Hematopoietic multipotent progenitor cell treated with erythropoietin and hydrocortisone succinate and interleukin-3 and kit ligand, for 17 days (in vitro differentiated cells): ENCODE measurements at regions not wholly inside any gene's neighbourhood (a gene's known extent, or its start where the extent isn't known, plus 50 kb on each side); places are given as distances from the start of the nearest gene placed in this dataset.
"Not testable (repeated sequence)": the region's sequence is repeated elsewhere in the genome, so short reads cannot be mapped to it uniquely, and the experiment has no call there.

ENCODE experiments used
- DNase-seq: peaks from one replicate; pipeline ENCODE4 v3.0.0-alpha.2; 2015; ENCODE audit warnings: low spot score

DNA sequence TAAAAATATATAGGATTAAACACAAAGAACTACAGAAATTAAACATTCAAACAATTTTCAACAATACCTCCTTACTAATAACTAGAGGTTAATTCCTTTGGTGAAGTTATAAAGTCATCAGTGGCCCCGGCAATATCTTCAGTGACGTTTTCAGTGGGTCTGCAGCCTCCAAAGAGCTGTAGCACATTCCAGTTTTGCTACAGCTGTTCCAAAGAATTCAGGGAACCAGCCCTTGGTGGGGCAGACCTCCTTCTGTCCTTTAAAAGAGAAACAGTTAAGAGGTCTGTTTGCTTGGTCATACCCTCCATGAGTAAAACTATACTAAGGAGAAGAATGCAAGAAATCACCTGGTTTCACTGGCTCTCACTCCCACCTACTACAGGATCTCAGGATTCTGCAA lies 99.2 kb upstream of the ZDHHC17 start:
- no peak for DNase-seq

DNA sequence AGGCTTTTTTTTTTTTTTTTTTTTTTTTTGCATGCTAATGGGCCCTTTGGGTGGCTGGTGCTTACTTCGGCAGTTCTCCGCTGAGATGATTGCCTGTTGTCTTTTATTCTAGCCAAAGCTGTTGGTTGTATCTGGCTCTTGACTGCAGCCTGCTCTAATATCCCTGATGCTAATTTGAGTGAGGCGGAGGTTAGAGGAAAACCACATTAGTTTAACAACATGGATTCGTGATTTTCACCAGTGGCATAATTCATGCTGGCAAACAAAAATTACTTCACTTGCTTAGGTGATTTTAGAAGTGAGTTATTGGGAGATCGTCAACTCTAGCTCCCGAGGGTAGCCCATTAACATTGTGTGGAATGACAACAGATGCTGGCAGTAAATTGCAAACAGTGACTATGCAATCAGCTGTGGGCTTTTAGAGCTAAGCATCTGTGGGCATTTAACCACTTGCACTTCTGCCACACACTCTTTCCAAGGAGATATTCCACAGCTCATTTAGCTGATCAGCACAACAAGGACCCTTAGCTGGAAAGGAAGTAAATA lies 97.6 kb upstream of the ZDHHC17 start:
- DNase-seq = no peak

DNA sequence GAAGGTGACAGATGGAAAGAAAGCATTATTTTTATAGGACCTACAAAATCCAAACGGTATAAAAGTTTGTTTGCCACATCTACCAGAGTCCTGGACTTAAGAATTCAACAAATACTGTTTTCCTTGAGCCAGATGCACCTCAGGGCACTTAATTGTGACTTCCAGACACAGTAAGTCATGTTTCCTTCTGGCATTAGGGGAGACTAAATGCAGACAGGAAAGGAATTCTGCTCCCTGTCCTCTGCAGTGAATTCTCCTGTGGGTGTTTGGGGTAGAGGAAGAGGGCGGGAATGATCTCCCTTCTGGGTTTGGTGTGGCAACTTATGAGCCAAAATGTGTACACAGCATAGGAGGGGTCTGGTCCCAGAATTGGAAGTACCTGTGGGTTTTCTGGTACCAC lies 93.9 kb upstream of the ZDHHC17 start:
- DNase-seq = no peak

DNA sequence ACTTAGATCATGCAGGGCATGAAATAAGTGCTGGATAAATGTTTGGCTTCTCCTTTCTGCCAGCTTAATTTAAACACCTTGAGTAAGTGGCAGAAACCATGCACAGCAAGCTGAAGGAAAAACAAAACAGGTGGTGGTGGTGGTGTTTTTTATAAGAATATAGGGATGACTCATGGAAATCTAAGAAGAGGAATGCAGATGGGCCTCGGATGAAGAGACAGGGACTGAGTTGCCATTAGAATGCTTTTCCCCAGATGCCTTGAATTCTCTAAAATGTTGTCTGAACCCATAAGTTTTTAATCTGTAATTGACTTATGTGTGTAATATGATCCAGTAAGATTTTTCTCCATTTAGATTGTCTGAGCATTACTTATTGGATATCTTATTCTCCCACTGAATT lies 93.1 kb upstream of the ZDHHC17 start:
- no peak for DNase-seq

DNA sequence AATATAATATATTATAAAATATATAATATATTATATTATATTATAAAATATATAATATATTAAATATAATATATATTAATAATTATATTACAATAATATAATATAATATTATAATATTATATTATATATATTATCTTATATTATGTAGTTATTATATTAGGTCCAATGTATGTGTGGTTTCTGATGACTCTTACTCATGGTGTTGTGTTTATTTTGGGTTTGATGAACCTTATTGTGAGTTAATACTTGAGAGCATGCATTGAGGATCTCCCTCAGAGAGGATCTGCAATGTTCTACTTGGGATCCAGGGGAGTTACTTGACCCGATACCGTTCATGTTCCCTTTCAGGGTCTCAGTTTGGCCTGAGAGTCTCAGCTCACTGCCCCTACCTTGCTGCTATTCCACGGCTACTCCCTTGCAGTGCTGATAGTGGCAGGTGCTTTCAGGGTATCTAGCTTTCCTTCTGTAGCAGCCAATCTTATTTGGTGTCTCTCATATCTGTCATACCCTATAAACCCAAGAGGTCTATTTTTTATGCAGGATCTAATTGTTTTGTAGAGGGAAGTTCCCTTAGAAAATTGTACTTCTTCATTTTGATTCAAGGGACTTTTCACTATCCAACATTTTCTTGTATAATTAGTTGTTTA lies 89.1 kb upstream of the ZDHHC17 start:
- DNase-seq = no peak

DNA sequence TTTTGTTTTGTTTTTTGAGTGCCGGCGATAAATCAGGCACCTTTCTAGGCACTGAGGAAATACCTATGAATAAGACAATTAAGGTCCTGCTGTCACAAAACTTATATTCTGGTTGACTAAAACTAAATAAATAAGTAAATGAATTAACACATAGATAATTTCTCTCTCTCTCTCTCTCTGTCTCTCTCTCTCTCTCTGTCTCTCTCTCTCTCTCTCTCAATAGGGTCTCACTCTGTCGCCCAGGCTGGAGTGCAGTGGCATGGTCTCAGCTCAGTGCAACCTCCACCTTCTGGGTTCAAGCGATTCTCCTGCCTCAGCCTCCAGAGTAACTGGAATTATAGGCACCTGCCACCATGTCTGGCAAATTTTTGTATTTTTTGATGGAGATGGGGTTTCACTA lies 87.7 kb upstream of the ZDHHC17 start:
- DNase-seq = not testable (repeated sequence)

DNA sequence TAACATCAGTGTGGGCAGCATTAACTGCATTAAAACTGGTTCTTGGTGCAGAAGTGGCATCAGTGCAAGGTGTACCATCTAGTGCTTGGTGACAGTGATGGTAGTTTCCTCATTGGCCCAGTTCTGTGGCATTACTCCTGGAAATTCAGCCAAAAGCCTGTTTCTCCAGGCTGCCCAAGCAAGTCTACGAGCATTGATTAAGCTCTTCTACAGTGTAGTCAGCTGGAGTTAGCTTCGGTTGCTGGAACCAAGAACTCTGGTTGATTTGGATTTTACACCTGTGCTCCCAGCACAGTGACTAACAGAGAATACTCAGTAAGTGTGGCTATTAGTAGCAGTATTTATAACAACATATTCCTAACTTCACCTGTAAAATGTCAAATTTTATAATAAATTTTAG lies 84.9 kb upstream of the ZDHHC17 start:
- DNase-seq = no peak

DNA sequence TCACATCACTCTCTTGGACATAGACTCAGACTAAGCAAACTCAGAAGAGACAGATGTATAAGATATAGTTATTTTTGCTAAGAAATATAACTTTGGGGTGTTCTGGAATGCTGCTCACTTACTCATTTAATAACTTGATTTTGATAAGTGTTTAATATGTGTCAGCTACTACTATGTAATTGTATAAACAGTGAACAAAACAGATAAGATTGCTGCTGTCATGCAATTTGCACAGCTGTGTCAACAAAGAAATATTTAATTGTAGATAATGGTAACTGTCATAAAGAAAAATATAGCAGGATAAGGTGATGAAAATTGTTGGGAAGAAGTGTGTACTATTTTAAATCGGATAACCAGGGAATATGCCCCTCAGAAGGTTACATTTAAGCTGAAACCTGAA lies 84.1 kb upstream of the ZDHHC17 start:
- DNase-seq = no peak

DNA sequence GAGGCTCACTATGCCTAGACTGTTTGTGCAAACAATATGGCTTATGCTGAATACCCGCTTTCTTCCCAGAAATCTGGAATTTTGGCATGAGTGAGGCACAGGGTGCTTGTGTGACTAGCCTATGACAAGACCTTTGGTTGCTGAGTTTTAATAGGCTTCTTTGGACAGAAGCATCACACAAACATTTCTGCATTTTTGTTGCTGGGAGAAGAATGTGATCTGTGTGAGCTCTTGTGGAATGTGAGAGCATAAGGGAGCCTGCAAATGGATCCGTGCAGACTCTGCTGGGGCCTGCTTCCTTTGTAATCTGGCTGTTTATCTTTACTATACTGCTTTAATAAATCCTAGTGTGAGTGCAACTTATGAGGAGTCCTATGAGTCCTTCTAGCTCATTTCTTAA lies 83.0 kb upstream of the ZDHHC17 start:
- no peak for DNase-seq

DNA sequence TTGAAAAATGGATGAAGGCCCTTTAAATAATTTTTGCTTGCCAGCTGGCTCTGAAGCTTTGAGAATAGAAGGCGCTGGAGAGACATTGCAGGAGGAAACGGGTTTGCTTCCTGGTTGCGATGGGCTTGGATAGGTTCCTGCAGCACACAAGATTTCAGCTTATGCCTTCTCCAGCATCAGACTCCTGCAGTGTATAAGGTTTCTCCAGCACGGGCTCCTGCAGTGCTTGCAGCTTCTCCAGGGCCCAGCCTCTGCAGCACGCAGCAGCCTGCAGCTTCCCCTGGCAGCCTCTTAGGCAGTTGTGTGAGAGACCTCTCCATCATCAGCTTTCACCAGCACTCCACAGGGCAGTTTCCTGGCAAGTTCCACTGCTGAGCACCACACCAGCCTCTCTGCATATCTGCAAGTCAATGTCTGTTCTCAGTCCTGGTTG lies 78.7 kb upstream of the ZDHHC17 start:
- no peak for DNase-seq

DNA sequence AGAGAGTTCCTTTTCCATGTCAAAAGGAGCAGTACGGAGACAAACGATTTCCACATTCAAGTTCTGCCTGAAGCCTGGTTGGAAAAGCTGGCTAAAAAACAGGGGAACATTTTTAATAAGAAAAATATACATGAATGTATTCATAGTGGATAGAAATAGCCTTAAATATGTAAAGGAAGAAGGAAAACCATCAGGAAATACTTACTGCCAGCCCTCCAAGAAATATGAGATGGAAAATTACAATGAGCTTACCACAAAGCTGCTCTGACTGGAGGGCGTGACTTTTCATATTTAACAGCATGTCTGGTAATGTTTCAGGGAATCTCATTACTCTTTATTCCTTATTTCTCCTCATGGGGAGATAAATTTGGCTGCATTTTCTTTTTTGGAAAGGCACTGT lies 75.9 kb upstream of the ZDHHC17 start:
- no peak for DNase-seq

DNA sequence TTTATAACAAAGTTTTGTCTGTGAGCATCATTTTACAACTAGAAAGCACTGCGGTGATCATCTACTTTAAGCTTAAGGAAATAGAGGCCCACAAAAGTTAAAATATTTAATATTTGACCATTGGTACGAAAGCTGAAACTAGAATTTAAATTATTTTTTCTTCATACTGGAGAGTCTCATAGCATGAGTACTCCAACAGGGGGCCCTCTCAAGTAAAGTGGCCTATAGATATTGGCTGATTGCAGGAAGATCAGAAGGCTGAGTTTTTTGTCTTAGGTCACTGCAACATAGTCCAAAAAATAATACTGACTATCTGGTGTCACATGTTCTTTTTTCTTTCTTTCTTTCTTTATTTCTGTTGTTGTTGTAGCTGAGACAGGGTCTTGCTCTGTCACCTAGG lies 75.3 kb upstream of the ZDHHC17 start:
- peak; percentile 17 for DNase-seq

DNA sequence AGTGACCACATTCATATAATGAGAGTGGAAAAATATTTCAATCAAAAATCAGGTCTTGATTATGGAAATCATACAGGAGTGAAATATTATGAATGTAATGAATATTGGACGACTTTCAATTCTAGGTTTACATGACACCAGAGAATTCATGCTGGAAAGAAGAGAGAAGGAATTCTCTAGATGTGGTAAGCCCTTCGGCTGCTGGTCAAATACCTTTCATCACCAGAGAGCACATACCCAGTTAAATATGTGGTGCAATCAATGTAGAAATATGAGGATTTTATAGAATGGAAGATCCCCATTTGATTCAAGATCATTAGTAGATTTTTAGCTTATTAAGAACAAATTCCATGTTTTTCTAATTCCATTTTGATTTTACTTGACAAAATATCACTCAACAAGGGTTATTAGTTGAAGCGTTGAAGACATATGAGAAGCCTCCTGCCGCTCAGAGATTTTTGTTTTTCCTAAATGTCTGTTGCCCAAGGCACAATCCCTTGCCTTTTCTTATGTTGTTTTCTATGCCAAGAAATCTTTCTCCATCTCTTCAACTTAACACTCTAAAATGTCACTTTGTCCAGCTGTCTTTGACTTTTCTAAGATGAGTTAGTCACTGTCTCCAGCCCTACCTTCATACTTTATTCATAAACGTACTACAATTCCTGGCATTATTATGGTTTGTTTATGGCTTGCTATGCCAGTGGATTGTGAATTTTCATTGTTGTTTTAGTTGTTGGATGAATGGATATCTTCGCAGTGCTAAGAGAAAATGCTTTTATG lies 72.8 kb upstream of the ZDHHC17 start:
- no peak for DNase-seq

DNA sequence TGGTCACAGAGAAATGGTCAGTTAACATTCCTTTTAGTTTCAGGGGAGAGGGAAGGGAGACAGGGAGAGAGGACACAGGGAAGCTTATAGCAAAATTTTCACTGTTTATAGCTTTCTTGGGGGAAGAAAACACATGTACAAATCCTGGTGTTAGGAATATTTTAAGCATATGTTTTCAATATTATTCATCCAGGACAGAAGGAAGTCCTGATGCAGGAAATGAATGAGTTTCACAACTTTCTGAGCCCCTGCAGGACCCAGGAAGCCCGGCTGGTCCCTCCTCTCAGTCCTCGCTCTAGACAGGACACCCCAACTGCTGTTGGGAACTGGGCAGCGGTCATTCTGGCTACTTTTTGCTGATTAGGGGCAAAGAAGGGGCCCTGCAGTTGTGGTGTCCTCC lies 71.1 kb upstream of the ZDHHC17 start:
- no peak for DNase-seq

DNA sequence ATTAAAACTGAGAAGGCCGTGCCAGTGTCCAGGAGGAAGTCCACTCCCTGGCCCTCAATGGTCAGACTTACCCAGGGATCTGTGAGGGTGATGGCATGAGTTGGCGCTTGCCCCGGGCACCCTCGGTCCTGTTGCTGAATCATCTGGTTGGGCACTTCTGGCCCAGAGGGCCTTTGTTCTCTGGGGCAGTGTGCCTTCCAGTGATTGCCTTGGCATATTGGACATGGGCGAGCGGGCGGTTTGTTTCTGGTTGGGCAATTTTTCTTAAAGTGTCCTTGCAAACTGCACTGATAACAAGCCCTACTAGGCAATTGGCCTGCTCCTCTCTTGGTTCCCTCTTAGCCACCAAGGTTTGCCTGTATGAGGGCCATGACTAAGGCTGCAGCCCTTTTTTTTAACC lies 69.5 kb upstream of the ZDHHC17 start:
- DNase-seq = no peak

DNA sequence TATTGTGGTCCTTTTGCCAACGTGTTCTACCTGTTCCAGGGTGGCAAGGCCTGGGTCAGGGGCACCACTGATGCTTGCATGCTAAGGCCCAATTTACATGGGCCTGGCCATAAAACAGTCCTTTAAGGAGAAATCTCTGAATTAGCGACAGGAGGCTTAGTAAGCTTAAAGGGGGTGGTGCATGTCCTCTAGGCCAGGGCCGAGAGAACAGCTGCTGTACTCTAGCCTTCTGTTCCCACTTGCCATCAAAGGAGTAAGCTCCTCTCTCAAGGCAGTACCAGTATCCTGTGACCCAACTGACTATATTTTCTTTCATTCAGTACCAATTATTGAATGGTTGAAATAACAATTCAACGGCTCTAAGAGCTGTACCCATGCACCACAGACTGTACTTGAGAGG lies 67.7 kb upstream of the ZDHHC17 start:
- no peak for DNase-seq

DNA sequence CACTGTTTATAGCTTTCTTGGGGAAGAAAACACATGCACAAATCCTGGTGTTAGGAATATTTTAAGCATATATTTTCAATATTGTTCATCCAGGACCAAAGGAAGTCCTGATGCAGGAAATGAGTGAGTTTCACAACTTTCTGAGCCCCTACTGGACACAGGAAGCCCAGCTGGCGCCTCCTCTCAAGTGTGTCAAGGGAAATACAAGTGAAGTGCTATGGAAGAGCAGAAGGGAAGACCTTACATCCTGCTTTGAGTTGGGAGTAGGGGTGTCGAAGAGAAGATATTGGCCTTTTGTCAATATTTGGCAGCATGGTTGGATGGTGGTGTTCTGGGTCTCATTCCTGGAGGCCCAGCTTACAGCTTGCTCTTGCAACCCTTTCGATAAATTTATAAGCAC lies 66.1 kb upstream of the ZDHHC17 start:
- DNase-seq = no peak

DNA sequence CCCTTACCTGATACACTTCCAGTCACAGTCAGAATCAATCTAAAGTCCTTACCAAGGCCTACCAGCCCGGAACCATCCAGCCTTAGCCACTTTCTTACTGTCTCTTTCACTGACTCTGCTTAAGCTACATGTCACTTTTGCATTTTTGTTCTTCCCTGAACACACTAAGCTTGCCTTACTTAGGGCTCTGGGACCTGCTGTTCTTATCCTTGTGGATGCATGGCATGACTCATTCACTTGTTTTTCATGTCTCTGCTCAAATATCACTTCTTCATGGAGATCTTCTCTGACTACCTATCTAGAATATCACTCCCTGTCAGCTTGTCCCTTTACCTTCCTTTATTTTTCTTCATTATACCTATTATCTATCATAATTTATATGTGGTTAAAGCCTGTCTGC lies 65.6 kb upstream of the ZDHHC17 start:
- DNase-seq = no peak

DNA sequence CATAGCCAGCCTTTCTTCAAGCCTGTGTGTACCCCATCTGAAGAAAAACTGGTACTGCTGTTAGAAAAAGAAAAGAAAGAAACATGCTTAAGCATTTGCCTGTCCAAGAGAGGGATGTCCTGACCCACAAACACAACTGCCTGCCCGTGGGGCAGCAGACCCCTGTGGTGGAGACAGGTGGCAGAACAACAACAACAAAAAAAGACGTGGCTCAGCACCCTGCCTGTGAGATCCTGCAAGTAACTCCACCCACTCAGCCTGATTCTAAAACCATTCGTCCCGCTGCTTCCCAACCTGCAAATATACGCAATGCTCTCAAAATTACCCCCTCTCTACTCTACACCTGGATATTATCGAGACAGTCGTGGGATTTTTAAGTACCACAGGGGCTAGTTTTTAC lies 64.9 kb upstream of the ZDHHC17 start:
- no peak for DNase-seq

DNA sequence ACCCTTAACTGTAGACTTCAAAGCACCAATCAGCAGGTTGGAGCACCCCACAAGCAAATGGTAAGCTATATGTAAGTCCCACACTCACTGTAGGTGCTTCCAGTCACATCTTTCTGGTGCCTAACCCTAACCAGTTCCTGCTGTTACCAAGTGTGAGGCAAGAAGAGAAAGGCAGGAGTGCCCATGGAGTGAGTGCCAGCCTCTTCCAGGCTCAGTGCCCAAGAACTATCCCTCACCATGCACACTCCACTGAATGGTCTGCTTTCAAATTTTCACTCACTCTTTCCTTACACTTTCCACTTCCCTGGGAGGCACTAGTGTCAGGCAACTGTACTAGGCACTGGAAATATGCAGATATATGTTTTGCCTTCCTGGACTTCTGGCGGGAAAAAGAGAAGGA lies 62.2 kb upstream of the ZDHHC17 start:
- DNase-seq = no peak

DNA sequence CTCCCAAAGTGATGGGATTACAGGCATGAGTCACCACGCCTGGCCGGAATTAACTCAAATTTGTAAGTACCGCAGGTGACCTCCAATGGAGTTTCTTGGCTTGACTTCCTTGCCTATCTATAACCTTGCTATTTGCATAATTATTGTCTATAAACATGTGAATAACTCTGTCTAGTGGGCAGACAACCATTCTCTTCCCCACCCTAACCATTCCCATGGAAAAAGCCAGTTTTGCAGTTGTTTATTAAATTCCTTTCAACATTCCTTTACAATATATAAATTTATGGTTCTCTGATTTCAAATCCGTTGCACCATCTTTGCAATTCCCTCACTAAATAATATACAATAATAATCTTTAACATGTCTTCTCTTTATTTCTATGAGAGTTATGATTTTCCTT lies 61.0 kb upstream of the ZDHHC17 start:
- DNase-seq = no peak

DNA sequence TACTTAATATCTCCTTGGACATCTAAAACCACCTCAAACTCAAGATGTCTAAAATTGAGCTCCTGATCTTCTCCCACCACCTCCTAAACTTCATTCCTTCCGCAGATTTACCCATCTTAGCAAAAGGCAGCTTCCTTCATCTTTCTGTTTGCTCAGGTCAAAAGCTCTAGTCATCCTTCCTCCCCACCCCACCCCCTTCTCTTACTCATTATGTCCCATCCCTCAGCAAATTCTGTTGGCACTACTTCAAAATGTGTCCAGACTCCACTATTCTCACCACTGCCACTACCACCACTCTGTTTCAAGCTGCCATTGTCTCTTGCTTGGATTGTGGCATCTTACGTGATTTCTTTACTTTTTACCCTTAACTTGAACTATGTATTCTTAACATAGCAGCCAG lies 59.2 kb upstream of the ZDHHC17 start:
- DNase-seq = no peak

DNA sequence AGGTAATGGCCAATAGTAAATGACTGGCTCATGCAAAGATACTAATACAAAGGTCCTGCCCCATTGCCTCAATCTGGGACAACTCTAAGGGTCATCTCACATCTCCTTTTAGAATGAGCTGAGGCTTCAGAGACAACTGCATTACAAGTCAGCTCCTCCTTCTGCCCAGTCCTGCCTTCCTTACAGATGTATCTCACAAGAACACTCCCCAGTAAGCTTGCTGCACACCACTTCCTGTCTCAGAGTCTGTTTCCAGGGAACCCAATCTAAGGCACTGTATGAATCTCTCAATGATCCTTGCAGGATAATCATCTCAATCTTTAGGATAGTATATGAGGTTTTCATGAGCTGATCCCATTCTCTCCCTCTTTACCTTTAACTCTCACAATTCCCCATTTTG lies 57.8 kb upstream of the ZDHHC17 start:
- DNase-seq = no peak

DNA sequence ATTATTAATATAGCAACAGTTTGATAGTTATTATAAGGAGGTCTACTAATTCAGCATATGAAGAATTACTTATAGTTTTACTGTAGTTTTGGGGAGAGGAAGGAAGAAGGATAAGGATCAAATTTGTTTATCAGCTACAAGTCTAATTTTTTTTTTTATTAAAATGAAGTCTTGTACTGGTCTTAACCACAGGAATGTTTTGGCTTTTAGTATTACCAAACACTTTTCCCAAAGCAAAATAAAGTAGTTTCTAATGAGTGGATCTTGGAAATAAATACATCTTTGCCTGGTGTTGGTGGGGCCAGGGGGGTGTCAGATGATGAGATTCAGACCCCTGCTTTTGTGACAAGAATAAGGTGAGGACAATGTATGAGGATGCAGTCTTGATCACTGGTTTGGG lies 57.2 kb upstream of the ZDHHC17 start:
- no peak for DNase-seq
